Endothelial cell of umbilical vein (primary cell): ENCODE measurements at regions not wholly inside any gene's neighbourhood (a gene's known extent, or its start where the extent isn't known, plus 50 kb on each side); places are given as distances from the start of the nearest gene placed in this dataset.

Source experiments
- BruUV-seq: library from RNA; stranded (reverse); fragments of 400-500 nt; replicated peaks from 2 replicates; lab custom pipeline; 2021; lab: Mats Ljungman, UMichigan
- CTCF ChIA-PET: fragments of 300-600, 350-600 bp; sonication (Branson Sonifier 250); formaldehyde crosslinking; loops from one replicate; lab custom pipeline; 2021; ENCODE audit warnings: antibody characterized with exemption, inconsistent platforms; lab: Charles Lee
- POLR2A ChIA-PET: fragments of 300-600, 350-600 bp; sonication (Branson Sonifier 250); formaldehyde crosslinking; loops from one replicate; lab custom pipeline; 2021; ENCODE audit warnings: antibody characterized with exemption, inconsistent platforms; lab: Charles Lee
- DNase-seq: peaks from one replicate; pipeline ENCODE4 v3.0.0-alpha.2; 2011; ENCODE audit warnings: low read depth, low spot score
- FAIRE-seq: peaks from 2 replicates; lab custom pipeline; 2011; peaks lifted over from hg19 to GRCh38; lab: Jason Lieb, UNC
- H2AFZ ChIP-seq: 2 replicates; pipeline ENCODE4 v1.6.0; 2012; ENCODE audit warnings: low read depth, low read length, control low read depth, inconsistent platforms
- H3K27ac ChIP-seq: 2 replicates; pipeline ENCODE4 v1.5.1; 2011; ENCODE audit warnings: low read depth, mild to moderate bottlenecking, control low read depth, low read length, moderate library complexity; ENCODE audit not compliant: insufficient read depth
- H3K27me3 ChIP-seq, 2 experiments: 2 replicates each; pipeline versions ENCODE4 v1.6.0 to v1.6.1; 2011; ENCODE audit warnings: low read length in 2 of 2, mixed read lengths in 1 of 2; ENCODE audit not compliant: control insufficient read depth in 2 of 2, insufficient read depth in 2 of 2
- H3K36me3 ChIP-seq, 2 experiments: 2 replicates in 1 of 2; 3 replicates in 1 of 2; pipeline ENCODE4 v1.5.1; 2011; ENCODE audit warnings: low read length in 2 of 2, mild to moderate bottlenecking in 1 of 2, moderate library complexity in 1 of 2; ENCODE audit not compliant: control insufficient read depth in 2 of 2, insufficient read depth in 2 of 2; ENCODE audit errors: extremely low read depth in 1 of 2
- H3K4me1 ChIP-seq: 3 replicates; pipeline ENCODE4 v1.5.1; 2011; ENCODE audit warnings: mild to moderate bottlenecking, low read length; ENCODE audit not compliant: control insufficient read depth, insufficient read depth; ENCODE audit errors: extremely low read depth
- H3K4me2 ChIP-seq: 2 replicates; pipeline ENCODE4 v1.6.1; 2011; ENCODE audit warnings: low read length, control low read depth, mixed read lengths; ENCODE audit not compliant: insufficient read depth
- H3K4me3 ChIP-seq, 3 experiments: fragments of 200-600 bp in 1 of 3; sonication (generic), shearing (Covaris generic) in 1 of 3; replicated peaks in 1 of 3; 2 replicates each; pipeline ENCODE4 v1.5.1; 2011 to 2016; ENCODE audit warnings: control low read depth in 3 of 3, low read length in 3 of 3, mild to moderate bottlenecking in 2 of 3, inconsistent platforms in 1 of 3, low read depth in 1 of 3, moderate library complexity in 1 of 3; ENCODE audit not compliant: insufficient read depth in 1 of 3
- H3K79me2 ChIP-seq: 2 replicates; pipeline ENCODE4 v1.6.0; 2012; ENCODE audit warnings: low read length, inconsistent platforms; ENCODE audit not compliant: control insufficient read depth, insufficient read depth
- H3K9ac ChIP-seq: replicated peaks from 2 replicates; pipeline ENCODE3; 2011; ENCODE audit warnings: low read length, control low read depth; ENCODE audit not compliant: insufficient read depth; ENCODE audit errors: extremely low read depth
- H3K9me1 ChIP-seq: replicated peaks from 3 replicates; pipeline ENCODE4 v1.6.0; 2011; ENCODE audit warnings: mild to moderate bottlenecking, low read length; ENCODE audit not compliant: control insufficient read depth, insufficient read depth; ENCODE audit errors: extremely low read depth
- H3K9me3 ChIP-seq: replicated peaks from 2 replicates; pipeline ENCODE4 v1.5.1; 2012; ENCODE audit warnings: low read length, inconsistent platforms; ENCODE audit not compliant: control insufficient read depth, insufficient read depth
- H4K20me1 ChIP-seq: replicated peaks from 2 replicates; pipeline ENCODE3; 2011; ENCODE audit warnings: mild to moderate bottlenecking, low read length; ENCODE audit not compliant: control insufficient read depth, insufficient read depth; ENCODE audit errors: extremely low read depth
- CTCF ChIP-seq, 2 donors: IDR thresholded peaks; 1 replicate in 1 of 2; 2 replicates in 1 of 2; pipeline ENCODE4 v1.5.1; 2011; ENCODE audit warnings: low read length in 2 of 2, mild to moderate bottlenecking in 2 of 2, moderate library complexity in 2 of 2, control low read depth in 1 of 2, inconsistent platforms in 1 of 2, low read depth in 1 of 2; ENCODE audit not compliant: insufficient read depth in 1 of 2; ENCODE audit errors: extremely low read depth in 1 of 2
- EZH2 ChIP-seq: IDR thresholded peaks from 2 replicates; pipeline ENCODE4 v1.6.1; 2012; ENCODE audit warnings: borderline replicate concordance, low read depth, mild to moderate bottlenecking, moderate library complexity, low read length, inconsistent platforms; ENCODE audit not compliant: severe bottlenecking
- FOS ChIP-seq: IDR thresholded peaks from 2 replicates; pipeline ENCODE4 v1.6.1; 2011; ENCODE audit warnings: mild to moderate bottlenecking, low read length, moderate library complexity, borderline replicate concordance; ENCODE audit not compliant: insufficient read depth
- GATA2 ChIP-seq: IDR thresholded peaks from 2 replicates; pipeline ENCODE4 v1.7.0; 2011; ENCODE audit warnings: low read depth, mild to moderate bottlenecking, moderate library complexity, mixed read lengths, low read length; ENCODE audit not compliant: insufficient read length, insufficient read depth
- JUN ChIP-seq: IDR thresholded peaks from 2 replicates; pipeline ENCODE4 v1.6.1; 2011; ENCODE audit warnings: borderline replicate concordance, low read depth; ENCODE audit not compliant: insufficient read length, insufficient read depth
- MAX ChIP-seq: IDR thresholded peaks from 2 replicates; pipeline ENCODE4 v1.6.1; 2011; ENCODE audit not compliant: insufficient read depth, insufficient read length
- MYC ChIP-seq: IDR thresholded peaks from one replicate; pipeline ENCODE4 v1.6.1; 2011; ENCODE audit warnings: mild to moderate bottlenecking, low read depth, low read length
- POLR2A ChIP-seq: IDR thresholded peaks from 2 replicates; pipeline ENCODE4 v1.6.1; 2012; ENCODE audit warnings: low read depth, mild to moderate bottlenecking, control low read depth, low read length
- POLR2AphosphoS5 ChIP-seq: IDR thresholded peaks from 2 replicates; pipeline ENCODE4 v1.6.1; 2012; ENCODE audit warnings: low read depth, mild to moderate bottlenecking, control low read depth, low read length, moderate library complexity; ENCODE audit not compliant: insufficient read depth
- dilution Hi-C: fragments of 300-500 bp; cut with MboI; formaldehyde crosslinking; loops from one replicate; pipeline ENCODE4 v1.15.0; 2019; ENCODE audit warnings: low sequenced_read_pairs; ENCODE audit not compliant: extremely low pct_ligation_motif_present
- intact Hi-C: fragments of 100-400 bp; cut with micrococcal nuclease; formaldehyde crosslinking; loops from one replicate; pipeline ENCODE4 v1.10.0; 2022

GRCh38 chr3:110918963-110919362 is 152.7 kb upstream of the NECTIN3 start:
- Histone ChIP-seq H2AFZ (no peak overlapping the region), H4K20me1 (no peaks in the 10 kb centered on the region), H3K27me3 (no peaks in the 10 kb centered on the region), H3K4me3 (no peak overlapping the region), H3K9me1 (no peaks in the 10 kb centered on the region), H3K79me2 (no peaks in the 10 kb centered on the region), H3K36me3 (no peaks in the 10 kb centered on the region), H3K4me1 (no peaks in the 10 kb centered on the region), H3K27ac (no peak overlapping the region), H3K9ac (no peak overlapping the region), H3K4me2 (no peak overlapping the region), H3K9me3 (no peaks in the 10 kb centered on the region)
- no TSS peak for BruUV-seq
- TF ChIP-seq JUN, result no peak
- no peak for TF ChIP-seq POLR2A
- TF ChIP-seq GATA2, result no peak
- no peak for TF ChIP-seq MAX
- no peak for TF ChIP-seq EZH2
- no peak for TF ChIP-seq POLR2AphosphoS5
- no peak for TF ChIP-seq MYC
- no peak for TF ChIP-seq CTCF (IDR thresholded peaks at IDR 0.05; ENCODE audit: extremely low read depth in 1 of 2, insufficient read depth in 1 of 2, low read depth in 1 of 2, low read length in 2 of 2)
- TF ChIP-seq FOS, result no peak
- dilution Hi-C loops (no loop called here), intact Hi-C loops (no loop called here)
- POLR2A ChIA-PET, result no interaction called here
- CTCF ChIA-PET, result no interaction called here
- no peak for FAIRE-seq
- no peak for DNase-seq
